K562 (cell line): ENCODE measurements at regions not wholly inside any gene's neighbourhood (a gene's known extent, or its start where the extent isn't known, plus 50 kb on each side); places are given as distances from the start of the nearest gene placed in this dataset.

Source experiments
- ATF3 ChIP-seq, 2 experiments: fragments of 450-650 bp in 1 of 2; sonication (generic) in 1 of 2; formaldehyde crosslinking in 1 of 2; IDR thresholded peaks in 1 of 2; conservative IDR thresholded peaks in 1 of 2; 2 replicates each; pipeline versions ENCODE4 v1.6.1 to v1.8.1; 2016 to 2023; ENCODE audit warnings: mild to moderate bottlenecking in 2 of 2, moderate library complexity in 2 of 2, inconsistent platforms in 1 of 2, missing genetic modification reagents in 1 of 2
- CHD4 ChIP-seq: fragments of 200-600 bp; sonication (generic); IDR thresholded peaks from 3 replicates; pipeline ENCODE4 v1.6.1; 2012; ENCODE audit warnings: low read depth, mild to moderate bottlenecking, mixed read lengths, low read length, inconsistent platforms; ENCODE audit not compliant: insufficient read depth, insufficient replicate concordance, poor library complexity, severe bottlenecking
- CTCF ChIP-seq, 3 experiments: IDR thresholded peaks in 2 of 3; conservative IDR thresholded peaks in 1 of 3; 2 replicates each; pipeline ENCODE4 v1.5.1; 2011 to 2012; ENCODE audit warnings: low read length in 3 of 3, mild to moderate bottlenecking in 3 of 3, control low read depth in 2 of 3, improper control_type of control experiment in 1 of 3, inconsistent platforms in 1 of 3, low read depth in 1 of 3, mixed read lengths in 1 of 3, moderate library complexity in 1 of 3; ENCODE audit not compliant: insufficient read depth in 2 of 3
- EP300 ChIP-seq: IDR thresholded peaks from 2 replicates; pipeline ENCODE4 v1.6.1; 2012; ENCODE audit warnings: low read length, improper control_type of control experiment
- NR1H2 ChIP-seq: sonication (generic); formaldehyde crosslinking; IDR thresholded peaks from 2 replicates; pipeline ENCODE4 v1.4.0; 2020; ENCODE audit warnings: mild to moderate bottlenecking, missing genetic modification reagents
- PHF21A ChIP-seq: fragments of 450-650 bp; IDR thresholded peaks from 2 replicates; pipeline ENCODE4 v1.6.1; 2017; ENCODE audit warnings: low read depth, borderline replicate concordance
- POLR2A ChIP-seq: fragments of 450-650 bp; conservative IDR thresholded peaks from 2 replicates; pipeline ENCODE4 v1.6.1; 2016
- POLR2AphosphoS5 ChIP-seq: IDR thresholded peaks from 2 replicates; pipeline ENCODE4 v1.6.1; 2011; ENCODE audit warnings: mild to moderate bottlenecking, low read depth, low read length, moderate library complexity; ENCODE audit not compliant: control insufficient read depth, insufficient read depth
- RFX5 ChIP-seq: IDR thresholded peaks from 2 replicates; pipeline ENCODE4 v1.6.1; 2011; ENCODE audit warnings: low read depth, mild to moderate bottlenecking, improper control_type of control experiment, low read length
- SMC3 ChIP-seq: conservative IDR thresholded peaks from 2 replicates; pipeline ENCODE4 v1.6.1; 2011; ENCODE audit warnings: low read depth, low read length, improper control_type of control experiment; ENCODE audit not compliant: insufficient read depth
- ZC3H11A ChIP-seq: IDR thresholded peaks from 2 replicates; pipeline ENCODE4 v1.6.1; 2012; ENCODE audit warnings: low read depth, low read length, improper control_type of control experiment
- ZNF24 ChIP-seq: fragments of 450-650 bp; IDR thresholded peaks from 2 replicates; pipeline ENCODE4 v1.6.1; 2016
- TF ChIP-seq, protein P1 (sequence below): fragments of 450-650 bp; formaldehyde crosslinking; IDR thresholded peaks from 2 replicates; pipeline ENCODE4 v1.4.0; 2020; ENCODE audit warnings: mild to moderate bottlenecking, moderate library complexity
- TF ChIP-seq, protein P2 (sequence below): sonication (generic); formaldehyde crosslinking; IDR thresholded peaks from 2 replicates; pipeline ENCODE4 v1.8.0; 2022; ENCODE audit warnings: missing genetic modification reagents, mild to moderate bottlenecking, moderate library complexity, borderline replicate concordance

- no peak for TF ChIP-seq POLR2AphosphoS5
- TF ChIP-seq PHF21A = no peak
- no peak for TF ChIP-seq POLR2A
- TF ChIP-seq RFX5 = no peak
- no peak for TF ChIP-seq ZNF24
- no peak for TF ChIP-seq ATF3 (IDR thresholded peaks at IDR 0.05)
- TF ChIP-seq ATF3 (CRISPR knock-in tag; conservative IDR thresholded peaks at IDR 0.05) = no peak
- TF ChIP-seq CTCF (IDR thresholded peaks at IDR 0.05 in 2 of 3, conservative IDR thresholded peaks at IDR 0.05 in 1 of 3; ENCODE audit: insufficient read depth in 2 of 3, low read depth in 1 of 3, low read length in 3 of 3) = no peak
- TF ChIP-seq NR1H2 = no peak
- no peak for TF ChIP-seq EP300
- no peak for TF ChIP-seq SMC3
- TF ChIP-seq, protein P1, sequence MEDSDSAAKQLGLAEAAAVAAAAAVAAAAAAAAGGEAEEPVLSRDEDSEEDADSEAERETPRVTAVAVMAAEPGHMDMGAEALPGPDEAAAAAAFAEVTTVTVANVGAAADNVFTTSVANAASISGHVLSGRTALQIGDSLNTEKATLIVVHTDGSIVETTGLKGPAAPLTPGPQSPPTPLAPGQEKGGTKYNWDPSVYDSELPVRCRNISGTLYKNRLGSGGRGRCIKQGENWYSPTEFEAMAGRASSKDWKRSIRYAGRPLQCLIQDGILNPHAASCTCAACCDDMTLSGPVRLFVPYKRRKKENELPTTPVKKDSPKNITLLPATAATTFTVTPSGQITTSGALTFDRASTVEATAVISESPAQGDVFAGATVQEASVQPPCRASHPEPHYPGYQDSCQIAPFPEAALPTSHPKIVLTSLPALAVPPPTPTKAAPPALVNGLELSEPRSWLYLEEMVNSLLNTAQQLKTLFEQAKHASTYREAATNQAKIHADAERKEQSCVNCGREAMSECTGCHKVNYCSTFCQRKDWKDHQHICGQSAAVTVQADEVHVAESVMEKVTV (CRISPR knock-in tag) = no peak
- no peak for TF ChIP-seq CHD4
- TF ChIP-seq ZC3H11A = no peak
- TF ChIP-seq, protein P2, sequence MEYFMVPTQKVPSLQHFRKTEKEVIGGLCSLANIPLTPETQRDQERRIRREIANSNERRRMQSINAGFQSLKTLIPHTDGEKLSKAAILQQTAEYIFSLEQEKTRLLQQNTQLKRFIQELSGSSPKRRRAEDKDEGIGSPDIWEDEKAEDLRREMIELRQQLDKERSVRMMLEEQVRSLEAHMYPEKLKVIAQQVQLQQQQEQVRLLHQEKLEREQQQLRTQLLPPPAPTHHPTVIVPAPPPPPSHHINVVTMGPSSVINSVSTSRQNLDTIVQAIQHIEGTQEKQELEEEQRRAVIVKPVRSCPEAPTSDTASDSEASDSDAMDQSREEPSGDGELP = no peak
Measured at GRCh38 chr1:101153692-101154091, 83.1 kb upstream of the S1PR1 start.
